ENCODE measurements at regions not wholly inside any gene's neighbourhood (a gene's known extent, or its start where the extent isn't known, plus 50 kb on each side); places are given as distances from the start of the nearest gene placed in this dataset.
"Not testable (repeated sequence)": the region's sequence is repeated elsewhere in the genome, so short reads cannot be mapped to it uniquely, and the experiment has no call there.

DNA sequence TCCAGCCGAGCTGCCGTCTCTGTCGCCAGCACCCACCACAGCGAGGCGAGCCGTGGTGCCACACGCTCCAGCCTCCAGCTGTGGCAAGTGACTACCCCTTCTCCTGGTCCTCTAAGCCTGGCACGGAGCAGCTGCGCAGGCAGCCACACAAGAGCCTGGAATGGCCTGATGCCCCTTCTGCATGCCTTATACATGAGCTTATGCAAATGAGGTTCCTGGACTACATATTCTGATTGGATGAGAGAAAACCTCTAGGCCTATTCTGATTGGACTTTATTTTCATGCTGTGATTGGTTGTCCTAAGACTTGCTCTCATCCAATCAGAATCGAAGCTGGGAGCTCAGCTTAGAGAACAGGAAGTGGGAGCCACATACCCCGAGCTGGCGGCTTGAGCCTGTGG, 276.5 kb downstream of the TUBA3C start:
- TF ChIP-seq POLR2A, CTCF (IDR thresholded peaks at IDR 0.05): not testable (repeated sequence)

Data from gastroesophageal sphincter (tissue), 3 donors.